ENCODE measurements at regions not wholly inside any gene's neighbourhood (a gene's known extent, or its start where the extent isn't known, plus 50 kb on each side); places are given as distances from the start of the nearest gene placed in this dataset.

DNA sequence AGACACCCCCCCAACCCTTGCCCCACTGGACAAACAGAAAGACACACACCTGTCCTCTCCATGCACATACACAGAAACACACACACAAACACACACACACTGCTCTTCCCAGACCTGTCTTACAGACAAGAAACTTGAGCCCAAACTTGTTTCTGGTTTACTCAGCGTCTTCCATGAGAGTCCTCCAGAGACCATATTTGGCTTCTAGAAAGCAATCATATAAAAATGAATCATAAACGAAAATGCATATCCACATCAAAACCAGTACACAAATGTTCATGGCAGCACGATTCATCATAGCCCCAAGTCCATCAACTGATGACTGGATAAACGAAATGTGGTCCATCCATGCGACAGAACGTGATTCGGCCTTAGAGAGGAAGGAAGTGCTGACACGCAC lies 84.2 kb upstream of the ASAP2 start:
- no peak for TF ChIP-seq EP300 (IDR thresholded peaks at IDR 0.05)
- no peak for TF ChIP-seq CTCF (IDR thresholded peaks at IDR 0.05)
- TF ChIP-seq POLR2AphosphoS5 (IDR thresholded peaks at IDR 0.05): no peak

Data from suprapubic skin (tissue), 4 donors.